ENCODE measurements at regions not wholly inside any gene's neighbourhood (a gene's known extent, or its start where the extent isn't known, plus 50 kb on each side); places are given as distances from the start of the nearest gene placed in this dataset.

- H3K9me3 ChIP-seq = no peaks in the 10 kb centered on the region
- H3K27me3 ChIP-seq = no peaks in the 10 kb centered on the region
- no peak overlapping the region for H3K27ac ChIP-seq
- intact Hi-C loops (cut with DNase I; ENCODE audit: low total_unique reads) = no loop called here
- in situ Hi-C loops (cut with MboI; ENCODE audit: low sequenced_read_pairs in 4 of 4) = no loop called here
- no peak for ATAC-seq
- H3K4me1 ChIP-seq = peaks cover 0 to 5% of the 10 kb centered on the region in 2 donors
- no peak overlapping the region for H3K4me3 ChIP-seq
- TF ChIP-seq POLR2A (IDR thresholded peaks at IDR 0.05) = no peak
- no peak for TF ChIP-seq CTCF (IDR thresholded peaks at IDR 0.05 in 4 of 5, conservative IDR thresholded peaks at IDR 0.05 in 1 of 5)
- no peak for DNase-seq
- no peaks in the 10 kb centered on the region for H3K36me3 ChIP-seq
These were observed 67.1 kb upstream of the CLINT1 start for GRCh38 chr5:157925786-157926671.

GRCh38 chr5:157924931-157925729, 66.2 kb upstream of the CLINT1 start:
- intact Hi-C loops (cut with DNase I; ENCODE audit: low total_unique reads) = no loop called here
- Histone ChIP-seq H3K36me3 (no peaks in the 10 kb centered on the region), H3K4me3 (no peak overlapping the region), H3K27me3 (no peaks in the 10 kb centered on the region), H3K4me1 (peaks cover 0 to 5% of the 10 kb centered on the region in 2 donors), H3K27ac (no peak overlapping the region), H3K9me3 (no peaks in the 10 kb centered on the region)
- in situ Hi-C loops (cut with MboI; ENCODE audit: low sequenced_read_pairs in 4 of 4) = no loop called here
- TF ChIP-seq POLR2A (IDR thresholded peaks at IDR 0.05) (no peak), CTCF (IDR thresholded peaks at IDR 0.05 in 4 of 5, conservative IDR thresholded peaks at IDR 0.05 in 1 of 5) (no peak)
- DNase-seq (no peak), ATAC-seq (no peak)

GRCh38 chr5:157924490-157924889, 65.5 kb upstream of the CLINT1 start:
- Histone ChIP-seq H3K36me3 (no peaks in the 10 kb centered on the region), H3K9me3 (no peaks in the 10 kb centered on the region), H3K4me1 (peaks cover 0 to 5% of the 10 kb centered on the region in 2 donors), H3K27ac (no peak overlapping the region), H3K4me3 (no peak overlapping the region), H3K27me3 (no peaks in the 10 kb centered on the region)
- TF ChIP-seq CTCF (IDR thresholded peaks at IDR 0.05 in 4 of 5, conservative IDR thresholded peaks at IDR 0.05 in 1 of 5) (no peak), POLR2A (IDR thresholded peaks at IDR 0.05) (no peak)
- intact Hi-C loops (cut with DNase I; ENCODE audit: low total_unique reads) (no loop called here), in situ Hi-C loops (cut with MboI; ENCODE audit: low sequenced_read_pairs in 4 of 4) (no loop called here)
- ATAC-seq (no peak), DNase-seq (no peak)

- intact Hi-C loops (cut with DNase I; ENCODE audit: low total_unique reads) = no loop called here
- Histone ChIP-seq H3K27ac (no peak overlapping the region), H3K27me3 (no peaks in the 10 kb centered on the region), H3K4me3 (no peak overlapping the region), H3K9me3 (no peaks in the 10 kb centered on the region), H3K36me3 (no peaks in the 10 kb centered on the region), H3K4me1 (peaks cover 0 to 5% of the 10 kb centered on the region in 2 donors)
- ATAC-seq (no peak), DNase-seq (no peak)
- TF ChIP-seq CTCF (IDR thresholded peaks at IDR 0.05 in 4 of 5, conservative IDR thresholded peaks at IDR 0.05 in 1 of 5) = no peak
- TF ChIP-seq POLR2A (IDR thresholded peaks at IDR 0.05) = no peak
- in situ Hi-C loops (cut with MboI; ENCODE audit: low sequenced_read_pairs in 4 of 4) = no loop called here
These were observed 64.8 kb upstream of the CLINT1 start for GRCh38 chr5:157923765-157924164.

Measured in gastrocnemius medialis (tissue), 4 donors.